HL-60 (cell line): ENCODE measurements at regions not wholly inside any gene's neighbourhood (a gene's known extent, or its start where the extent isn't known, plus 50 kb on each side); places are given as distances from the start of the nearest gene placed in this dataset.

Experiments used
- DNase-seq, 2 experiments: peaks; one replicate each; pipeline ENCODE4 v3.0.0-alpha.2; 2010 to 2020; ENCODE audit warnings: low read depth in 1 of 2, low spot score in 1 of 2
- H3K27ac ChIP-seq: fragments of 250-450 bp; sonication (Bioruptor Pico); replicated peaks from 2 replicates; pipeline ENCODE4 v1.5.1; 2020; ENCODE audit warnings: mild to moderate bottlenecking, moderate library complexity
- H3K27me3 ChIP-seq: fragments of 250-450 bp; sonication (Bioruptor Pico); 2 replicates; pipeline ENCODE4 v1.5.1; 2021; ENCODE audit warnings: mild to moderate bottlenecking, moderate library complexity; ENCODE audit not compliant: insufficient read depth, poor library complexity, severe bottlenecking
- H3K4me3 ChIP-seq: replicated peaks from 2 replicates; pipeline ENCODE4 v1.5.1; 2011; ENCODE audit warnings: mild to moderate bottlenecking, control low read depth, low read length; ENCODE audit not compliant: insufficient read depth
- CTCF ChIP-seq: IDR thresholded peaks from one replicate; pipeline ENCODE4 v1.5.1; 2011; ENCODE audit warnings: low read length, control low read depth, inconsistent platforms; ENCODE audit not compliant: insufficient read depth
- GABPA ChIP-seq: IDR thresholded peaks from 2 replicates; pipeline ENCODE4 v1.6.1; 2012; ENCODE audit warnings: low read depth
- POLR2AphosphoS5 ChIP-seq: IDR thresholded peaks from 2 replicates; pipeline ENCODE4 v1.6.1; 2012; ENCODE audit warnings: low read depth
- SPI1 ChIP-seq: IDR thresholded peaks from 2 replicates; pipeline ENCODE4 v1.6.1; 2012; ENCODE audit warnings: low read depth, mild to moderate bottlenecking, borderline replicate concordance
- TF ChIP-seq, protein P1 (sequence below): IDR thresholded peaks from 2 replicates; pipeline ENCODE4 v1.6.1; 2012; ENCODE audit warnings: low read depth; ENCODE audit not compliant: insufficient replicate concordance

DNA sequence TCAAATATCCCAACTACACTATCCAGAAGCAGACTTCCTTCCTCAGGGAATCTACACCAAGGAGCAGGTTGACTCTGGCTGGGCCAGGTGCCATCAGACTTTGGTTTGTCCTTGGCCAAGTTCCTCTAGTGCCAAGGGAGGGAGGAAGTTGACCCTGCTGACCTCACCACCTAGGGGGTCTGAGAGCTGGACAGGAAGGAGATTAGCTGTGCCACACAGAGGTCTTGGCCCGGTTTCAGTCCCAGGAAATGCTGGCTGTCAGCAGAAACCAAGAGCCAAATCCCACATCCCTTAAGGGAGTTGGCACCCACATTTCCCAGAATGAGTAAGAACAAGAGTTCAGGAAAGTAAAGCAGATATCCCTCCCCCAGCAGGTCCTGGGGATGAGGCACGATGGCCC is 178.2 kb downstream of the SALL1 start:
- no peaks in the 10 kb centered on the region for H3K27me3 ChIP-seq
- H3K27ac ChIP-seq = no peak overlapping the region
- H3K4me3 ChIP-seq = no peak overlapping the region
- DNase-seq = no peak
- TF ChIP-seq GABPA (no peak), CTCF (no peak), SPI1 (no peak), POLR2AphosphoS5 (no peak)
- TF ChIP-seq, protein P1, sequence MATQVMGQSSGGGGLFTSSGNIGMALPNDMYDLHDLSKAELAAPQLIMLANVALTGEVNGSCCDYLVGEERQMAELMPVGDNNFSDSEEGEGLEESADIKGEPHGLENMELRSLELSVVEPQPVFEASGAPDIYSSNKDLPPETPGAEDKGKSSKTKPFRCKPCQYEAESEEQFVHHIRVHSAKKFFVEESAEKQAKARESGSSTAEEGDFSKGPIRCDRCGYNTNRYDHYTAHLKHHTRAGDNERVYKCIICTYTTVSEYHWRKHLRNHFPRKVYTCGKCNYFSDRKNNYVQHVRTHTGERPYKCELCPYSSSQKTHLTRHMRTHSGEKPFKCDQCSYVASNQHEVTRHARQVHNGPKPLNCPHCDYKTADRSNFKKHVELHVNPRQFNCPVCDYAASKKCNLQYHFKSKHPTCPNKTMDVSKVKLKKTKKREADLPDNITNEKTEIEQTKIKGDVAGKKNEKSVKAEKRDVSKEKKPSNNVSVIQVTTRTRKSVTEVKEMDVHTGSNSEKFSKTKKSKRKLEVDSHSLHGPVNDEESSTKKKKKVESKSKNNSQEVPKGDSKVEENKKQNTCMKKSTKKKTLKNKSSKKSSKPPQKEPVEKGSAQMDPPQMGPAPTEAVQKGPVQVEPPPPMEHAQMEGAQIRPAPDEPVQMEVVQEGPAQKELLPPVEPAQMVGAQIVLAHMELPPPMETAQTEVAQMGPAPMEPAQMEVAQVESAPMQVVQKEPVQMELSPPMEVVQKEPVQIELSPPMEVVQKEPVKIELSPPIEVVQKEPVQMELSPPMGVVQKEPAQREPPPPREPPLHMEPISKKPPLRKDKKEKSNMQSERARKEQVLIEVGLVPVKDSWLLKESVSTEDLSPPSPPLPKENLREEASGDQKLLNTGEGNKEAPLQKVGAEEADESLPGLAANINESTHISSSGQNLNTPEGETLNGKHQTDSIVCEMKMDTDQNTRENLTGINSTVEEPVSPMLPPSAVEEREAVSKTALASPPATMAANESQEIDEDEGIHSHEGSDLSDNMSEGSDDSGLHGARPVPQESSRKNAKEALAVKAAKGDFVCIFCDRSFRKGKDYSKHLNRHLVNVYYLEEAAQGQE = no peak

DNA sequence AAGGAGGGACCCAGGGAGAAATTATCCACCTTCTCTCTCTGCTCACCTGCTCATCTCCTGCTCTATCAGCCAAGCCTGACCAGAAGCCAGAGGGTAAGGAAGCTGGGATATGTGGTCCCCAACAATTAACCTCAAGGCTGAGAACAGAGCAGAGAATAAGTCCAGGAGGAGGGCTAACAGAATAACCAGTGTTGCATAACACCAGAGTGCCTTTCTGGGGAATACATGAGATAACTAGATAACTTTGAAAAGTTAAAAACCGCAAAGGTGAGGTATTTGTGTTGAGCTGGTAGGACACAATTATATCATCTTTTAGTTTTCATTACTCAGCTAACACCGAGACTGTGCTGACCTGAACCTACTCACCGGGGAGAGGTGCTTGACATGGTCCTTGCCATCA is 180.8 kb downstream of the SALL1 start:
- H3K27me3 ChIP-seq = no peaks in the 10 kb centered on the region
- no peak overlapping the region for H3K4me3 ChIP-seq
- no peak overlapping the region for H3K27ac ChIP-seq
- DNase-seq = no peak
- TF ChIP-seq GABPA (no peak), POLR2AphosphoS5 (no peak), SPI1 (no peak), CTCF (no peak)
- TF ChIP-seq, protein P1 = no peak

DNA sequence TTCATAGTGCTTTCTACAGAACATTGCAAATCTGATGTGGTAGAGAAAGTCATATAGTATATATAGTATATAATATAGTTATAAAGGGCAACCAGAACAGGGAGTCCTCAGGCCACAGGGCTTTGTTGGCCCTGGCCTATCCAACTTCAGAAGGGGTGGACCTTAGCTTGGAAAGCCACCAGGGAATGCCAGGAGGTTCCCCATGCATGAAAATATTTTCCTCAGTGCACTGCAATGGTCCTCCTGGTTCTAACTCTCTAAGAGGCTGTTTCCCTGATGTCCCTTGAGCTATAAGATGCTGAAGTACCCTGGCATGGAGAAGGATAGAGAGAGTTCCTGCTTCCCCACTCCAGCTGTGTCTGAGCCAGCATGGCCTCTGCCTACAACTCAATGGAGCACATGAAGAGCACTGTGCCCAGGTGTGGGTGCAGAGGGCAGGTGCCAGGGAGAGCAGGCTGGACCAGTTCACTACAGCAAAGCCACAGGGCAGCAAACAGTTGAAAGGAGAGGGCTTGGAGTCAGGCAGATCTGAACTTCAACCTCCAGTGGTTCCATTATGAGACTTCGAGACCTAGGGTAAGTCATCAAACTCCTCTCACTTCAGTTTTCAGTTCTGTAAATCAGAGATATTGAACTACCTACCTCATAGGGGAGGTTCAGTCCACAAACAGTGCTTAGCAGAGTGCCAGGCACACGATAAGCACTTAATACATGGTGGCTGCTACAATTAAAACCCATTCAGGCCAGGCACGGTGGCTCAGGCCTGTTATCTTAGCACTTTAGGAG is 183.1 kb downstream of the SALL1 start:
- Histone ChIP-seq H3K4me3 (no peak overlapping the region), H3K27me3 (no peaks in the 10 kb centered on the region), H3K27ac (no peak overlapping the region)
- no peak for DNase-seq
- TF ChIP-seq POLR2AphosphoS5 (no peak), SPI1 (no peak), CTCF (no peak)
- TF ChIP-seq, protein P1 = no peak
